ENCODE measurements at regions not wholly inside any gene's neighbourhood (a gene's known extent, or its start where the extent isn't known, plus 50 kb on each side); places are given as distances from the start of the nearest gene placed in this dataset.
A peak's percentile ranks its signal among the peaks of the same experiment; 100 is the strongest.
"Not testable (repeated sequence)": the region's sequence is repeated elsewhere in the genome, so short reads cannot be mapped to it uniquely, and the experiment has no call there.

- DNase-seq: no peak
These were observed 111.5 kb upstream of the SVIL start for GRCh38 chr10:29746080-29746797.

DNA sequence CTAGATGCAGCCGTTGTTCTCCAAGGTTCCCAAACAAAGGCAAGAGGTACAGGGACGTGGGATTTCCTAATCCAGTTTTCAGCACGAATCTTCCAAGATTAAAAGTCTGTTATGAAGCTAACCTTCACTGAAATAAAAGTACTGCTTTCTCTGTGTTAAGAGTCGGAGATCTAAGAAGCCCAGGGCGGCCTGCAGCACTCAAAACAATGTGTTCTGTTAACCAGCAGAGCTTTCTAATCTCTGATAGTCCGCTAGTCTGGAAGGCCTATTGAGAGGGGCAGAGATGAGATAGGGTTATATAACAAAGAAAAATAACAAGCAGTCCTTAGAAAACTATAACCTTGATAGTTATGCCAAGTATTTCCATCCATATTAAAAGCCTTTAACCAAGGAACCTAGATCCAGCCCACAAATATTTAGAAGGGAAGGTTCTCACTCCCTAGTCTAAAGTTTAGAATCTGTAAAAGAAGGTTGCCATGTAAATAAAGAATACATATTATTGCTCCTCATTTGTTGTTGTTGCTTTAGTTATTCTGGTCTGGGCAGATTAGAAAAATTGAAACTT, 106.3 kb upstream of the SVIL start:
- no peak for DNase-seq

DNA sequence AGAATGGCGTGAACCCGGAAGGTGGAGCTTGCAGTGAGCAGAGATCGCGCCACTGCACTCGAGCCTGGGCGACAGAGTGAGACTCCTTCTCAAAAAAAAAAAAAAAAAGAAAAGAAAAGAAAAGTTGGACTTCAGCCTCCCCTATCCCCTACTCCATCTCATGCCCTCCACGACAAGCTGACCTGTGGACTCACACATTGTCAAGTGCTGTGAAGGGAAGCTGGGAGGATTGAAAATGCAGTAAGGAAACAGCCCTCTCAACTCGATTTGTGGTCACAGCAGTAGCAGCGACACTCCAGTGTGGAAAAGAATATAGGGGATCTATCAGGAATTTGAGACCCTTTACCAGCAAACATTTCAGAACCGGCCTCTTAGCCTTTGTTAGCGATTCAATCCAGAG, 103.6 kb upstream of the SVIL start:
- DNase-seq: no peak

- no peak for DNase-seq
These were observed 102.4 kb upstream of the SVIL start for GRCh38 chr10:29737074-29737593.

DNA sequence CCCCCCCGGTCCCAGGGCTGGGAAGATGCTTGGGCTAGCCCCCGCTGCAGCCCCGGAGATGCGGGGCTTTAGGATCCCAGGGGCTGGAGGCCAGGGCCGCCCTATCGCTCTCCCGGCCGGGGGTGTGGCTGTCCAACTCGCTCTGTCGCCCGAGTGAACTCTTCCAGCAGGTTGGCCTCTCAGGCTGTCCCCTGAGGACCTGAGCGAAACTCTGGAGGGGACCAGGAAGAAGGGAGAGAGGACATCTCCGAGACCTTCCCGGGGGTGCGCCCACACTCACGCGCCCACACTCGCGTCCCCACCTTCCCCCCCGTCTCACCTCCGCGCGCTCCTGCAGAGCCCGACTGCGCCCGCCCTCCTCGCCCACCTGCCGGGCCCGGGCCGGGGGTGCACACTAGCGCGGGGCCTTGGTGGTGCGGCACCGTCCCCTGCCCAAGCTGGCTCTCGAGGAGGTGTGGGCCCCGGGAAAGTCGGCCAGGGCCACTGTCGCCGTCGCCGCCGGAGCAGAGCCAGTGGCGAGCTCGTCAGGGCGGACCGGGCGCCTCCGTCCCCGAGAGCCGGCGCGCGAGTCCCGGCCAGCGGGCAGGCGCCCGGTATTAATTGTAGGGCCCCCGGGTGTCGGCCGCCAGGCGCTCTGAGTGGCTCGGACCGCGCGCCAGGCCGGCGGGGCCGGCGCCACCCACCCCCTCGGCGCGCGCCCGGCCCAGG, 101.7 kb upstream of the SVIL start:
- no peak for DNase-seq

DNA sequence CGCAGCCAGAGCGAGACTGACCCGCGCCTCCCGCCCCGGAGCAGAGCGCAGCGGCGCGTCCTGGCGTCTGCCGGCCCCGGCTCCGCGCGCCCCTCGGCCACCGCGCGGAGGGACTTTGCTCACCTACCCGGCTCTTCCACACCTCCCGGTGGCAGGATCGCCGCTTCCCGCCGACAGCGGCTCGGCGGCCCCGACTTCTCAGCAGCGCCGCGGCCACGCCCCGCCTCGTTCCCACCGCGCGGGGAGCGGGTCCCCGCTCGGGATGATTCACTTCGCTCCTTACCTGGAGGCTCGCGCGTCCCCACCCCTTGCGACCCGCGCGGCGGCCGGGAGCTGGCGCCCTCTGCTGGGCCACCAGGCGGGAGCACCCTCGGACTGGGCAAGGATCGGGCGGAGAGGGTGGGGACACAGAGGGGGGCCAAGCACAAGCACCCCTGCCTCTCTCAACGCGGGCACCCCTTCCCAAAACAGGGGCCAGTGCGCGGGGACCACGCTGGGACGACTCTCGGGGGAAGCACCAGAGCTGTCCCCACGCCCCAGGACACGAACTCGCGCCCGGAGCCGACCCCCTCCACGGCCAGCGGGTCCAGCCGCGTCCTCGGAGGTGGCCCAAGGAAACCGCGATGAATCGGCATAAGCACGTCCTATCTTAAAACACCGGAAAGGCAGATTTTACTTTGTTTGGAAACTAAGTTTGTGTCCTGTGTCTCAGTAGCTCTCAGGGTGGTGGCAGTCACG, 101.0 kb upstream of the SVIL start:
- peak; percentile 56 to 60 (median 59) for DNase-seq

- DNase-seq: peak in 2 of 4 experiments; percentile 18 to 28
These were observed 100.3 kb upstream of the SVIL start for GRCh38 chr10:29734962-29735627.

GRCh38 chr10:29734640-29734961, 99.8 kb upstream of the SVIL start:
- DNase-seq: no peak

DNA sequence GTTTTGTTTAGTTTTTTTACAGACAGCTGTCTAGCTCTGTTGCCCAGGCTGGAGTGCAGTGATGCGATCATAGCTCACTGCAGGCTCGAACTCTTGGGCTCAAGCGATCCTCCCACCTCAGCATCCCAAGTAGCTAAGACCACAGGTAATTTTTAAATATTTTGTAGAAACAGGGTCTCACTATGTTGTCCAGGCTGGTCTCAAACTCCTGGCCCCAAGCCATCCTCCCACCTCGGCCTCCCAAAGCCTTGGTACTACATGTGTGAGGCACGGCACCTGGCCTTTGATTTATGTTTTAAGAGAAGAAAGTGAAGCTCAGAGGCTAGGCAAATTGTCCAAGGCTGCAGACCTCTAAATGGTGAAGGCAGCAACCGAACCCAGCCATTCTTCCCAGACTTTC, 98.6 kb upstream of the SVIL start:
- DNase-seq: no peak

DNA sequence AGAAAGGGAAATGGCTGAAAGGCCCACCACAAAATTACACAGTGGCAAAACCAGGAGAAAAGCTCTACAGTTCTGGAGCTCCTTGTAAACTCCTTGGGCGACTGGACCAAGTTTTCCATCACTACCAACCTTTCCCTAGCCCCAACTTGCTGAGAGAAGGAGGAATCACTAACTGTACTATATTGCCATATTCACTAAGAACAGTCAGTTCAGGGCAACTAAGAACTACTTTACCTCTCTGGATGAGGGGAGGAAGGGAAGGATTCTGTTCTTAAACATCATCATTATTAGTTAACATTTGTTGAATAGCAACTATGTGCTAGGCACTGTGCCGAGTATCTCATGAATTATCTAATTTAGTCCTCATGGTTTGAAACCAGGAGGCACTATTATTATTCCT, 98.1 kb upstream of the SVIL start:
- DNase-seq: no peak

- DNase-seq: no peak
These were observed 97.0 kb upstream of the SVIL start for GRCh38 chr10:29731760-29732159.

DNA sequence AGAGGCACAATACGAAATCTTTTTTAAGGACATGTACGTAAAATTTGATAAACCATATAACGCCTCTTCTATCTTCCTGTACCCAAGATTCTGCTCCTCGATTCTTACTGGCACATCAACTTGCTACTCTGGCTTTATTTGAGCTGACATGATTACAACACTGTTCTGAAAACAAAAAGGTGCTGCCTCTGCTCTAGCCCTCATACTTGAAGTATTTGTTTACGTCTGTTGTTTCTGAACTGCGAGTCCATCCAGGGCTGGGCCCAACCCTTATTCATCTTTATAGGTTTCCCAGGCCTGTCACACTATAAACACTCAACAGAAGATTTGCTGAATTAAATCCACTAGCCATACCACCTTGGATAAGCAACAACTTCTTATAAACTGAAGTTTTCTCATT, 96.2 kb upstream of the SVIL start:
- DNase-seq: no peak

GRCh38 chr10:29730458-29730857, 95.7 kb upstream of the SVIL start:
- DNase-seq: no peak

DNA sequence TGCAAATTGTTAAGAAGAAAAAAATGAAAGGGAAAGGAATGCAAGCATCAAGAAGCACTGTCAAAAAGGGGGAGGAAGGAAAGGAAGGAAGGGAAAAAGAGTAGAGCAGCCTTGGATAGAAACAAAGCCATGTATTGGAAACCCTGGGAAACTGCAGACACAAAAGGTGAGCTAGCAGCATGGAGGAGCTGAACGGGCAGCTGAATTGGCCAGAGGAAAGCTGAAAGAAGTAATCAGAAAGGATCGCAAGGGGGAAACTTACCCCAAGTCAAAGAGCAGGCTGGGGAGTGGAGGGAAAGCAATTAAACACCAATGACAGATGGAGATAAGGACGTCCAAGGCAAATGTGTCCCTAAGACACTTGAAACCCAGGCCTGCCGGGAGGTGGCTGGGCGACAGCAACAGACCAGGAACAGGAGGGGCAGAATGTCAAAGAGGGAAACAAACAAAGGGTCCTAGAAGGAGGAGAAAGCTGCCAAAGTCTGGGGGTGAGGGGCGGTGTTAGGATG, 93.8 kb upstream of the SVIL start:
- DNase-seq: no peak

DNA sequence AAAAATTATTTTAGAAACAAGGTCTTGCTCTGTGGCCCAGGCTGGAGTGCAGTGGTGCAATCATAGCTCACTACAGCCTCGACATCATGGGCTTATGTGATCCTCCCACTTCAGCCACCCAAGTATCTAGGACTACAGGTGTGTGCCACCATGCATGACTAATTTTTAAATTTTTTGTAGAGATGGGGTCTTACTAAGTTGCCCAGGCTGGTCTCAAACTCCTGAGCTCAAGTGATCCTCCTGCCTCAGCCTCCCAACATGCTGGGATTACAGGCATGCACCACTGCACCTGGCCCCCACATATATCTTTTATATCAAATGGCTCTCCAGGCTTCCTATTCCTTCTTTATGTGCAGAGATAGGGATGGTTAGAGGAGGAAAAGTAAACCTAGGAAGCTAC, 91.2 kb upstream of the SVIL start:
- DNase-seq: not testable (repeated sequence)

DNA sequence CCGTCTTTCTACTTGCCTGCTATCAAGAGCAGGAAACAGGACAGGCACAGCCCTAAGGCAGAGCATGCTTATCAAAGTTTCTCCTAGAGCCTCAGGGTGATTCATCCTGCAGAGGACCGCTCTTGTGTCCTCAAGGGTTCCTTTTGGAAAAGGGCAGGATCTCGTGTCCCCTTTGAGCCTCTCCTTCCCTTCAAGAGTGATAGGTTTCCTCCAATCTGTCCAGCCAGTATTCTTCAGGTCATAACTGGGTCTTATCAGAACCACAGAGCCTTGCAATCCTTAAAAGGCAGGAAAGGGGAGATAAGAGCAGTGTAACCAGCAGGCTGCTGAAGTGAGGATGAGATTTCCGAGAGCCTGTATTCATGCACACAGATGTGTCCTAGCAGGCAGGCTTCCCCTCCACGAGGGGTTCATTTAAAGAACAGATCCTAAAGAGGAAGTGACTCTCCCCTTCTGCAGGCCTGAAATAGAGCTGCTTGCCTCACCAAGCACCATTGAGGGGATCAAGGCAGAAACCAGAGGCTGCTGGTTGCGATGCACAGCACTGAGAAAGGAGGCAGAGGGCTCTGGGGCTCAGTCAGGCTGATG, 90.5 kb upstream of the SVIL start:
- DNase-seq: no peak

GRCh38 chr10:29723726-29724125, 89.0 kb upstream of the SVIL start:
- DNase-seq: no peak

DNA sequence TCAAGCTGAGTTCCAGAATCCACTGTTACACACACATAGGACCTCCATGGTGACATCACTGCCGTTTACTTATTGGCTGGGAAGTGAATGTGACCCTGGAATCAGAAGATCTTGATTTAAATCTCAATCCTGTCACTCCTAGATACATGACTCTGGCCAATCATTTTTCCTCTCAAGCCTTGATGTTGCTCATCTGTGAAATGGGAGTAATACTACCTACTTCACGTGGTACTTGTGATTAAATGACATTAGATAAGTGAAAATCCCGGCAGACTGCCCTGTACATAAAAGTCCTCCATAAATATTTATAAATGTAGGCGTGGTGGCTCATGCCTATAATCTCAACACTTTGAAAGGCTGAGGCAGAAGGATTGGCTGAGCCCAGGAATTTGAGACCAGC, 88.0 kb upstream of the SVIL start:
- DNase-seq: no peak

- DNase-seq: no peak
These were observed 85.4 kb upstream of the SVIL start for GRCh38 chr10:29720149-29720548.

- no peak for DNase-seq
These were observed 84.5 kb upstream of the SVIL start for GRCh38 chr10:29719281-29719675.

DNA sequence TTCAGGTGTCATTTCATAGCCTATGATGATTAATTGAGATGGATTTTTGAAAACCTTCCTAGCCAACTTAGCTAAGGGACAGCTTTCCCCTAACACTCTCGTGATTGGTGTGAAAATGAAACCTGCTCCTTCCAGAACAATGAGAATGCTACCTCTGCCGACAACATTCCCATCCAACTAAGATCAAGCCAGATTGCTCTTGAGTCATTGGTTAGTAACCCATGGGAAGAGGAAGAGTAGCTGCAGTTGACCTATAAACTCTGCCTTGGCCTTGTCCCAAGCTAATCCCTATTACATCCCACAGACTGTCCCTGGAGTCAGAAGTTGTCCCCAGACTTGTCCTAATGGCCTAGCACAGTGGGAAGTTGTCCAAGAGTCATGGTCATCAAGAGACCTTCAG, 80.5 kb upstream of the SVIL start:
- DNase-seq: no peak

DNA sequence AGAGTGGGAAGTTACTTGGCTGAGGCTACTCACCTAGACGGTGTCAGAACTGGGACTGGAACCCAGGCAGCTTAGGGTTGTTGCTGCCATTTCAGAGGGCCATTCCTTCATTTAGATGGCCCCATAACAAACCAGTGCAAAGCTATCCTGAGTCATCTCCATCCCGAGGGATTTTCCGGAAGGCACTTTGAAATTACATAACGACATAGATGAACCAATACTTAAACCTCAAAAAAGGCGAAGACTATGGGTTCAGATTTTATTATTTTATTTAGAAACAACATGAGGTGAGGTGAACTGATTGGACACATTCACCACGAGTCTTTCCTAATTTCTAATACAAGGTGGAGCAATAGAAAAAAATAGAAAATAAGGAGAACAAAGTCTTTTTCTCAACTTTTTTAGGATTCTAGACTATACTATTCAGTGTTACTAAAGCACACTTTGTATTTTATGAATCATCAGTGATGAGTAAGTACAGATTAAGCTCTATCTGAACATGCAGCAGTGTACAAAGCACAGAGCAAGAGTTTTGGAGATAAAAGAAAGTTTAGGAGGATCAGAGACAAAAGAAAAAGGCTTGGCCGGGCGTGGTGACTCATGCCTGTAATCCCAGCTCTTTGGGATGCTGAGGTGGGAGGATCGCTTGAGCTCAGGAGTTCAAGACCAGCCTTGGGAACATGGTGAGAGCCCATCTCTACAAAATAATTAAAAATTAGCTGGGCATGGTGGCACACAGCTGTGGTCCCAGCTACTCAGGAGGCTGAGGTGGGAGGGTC, 79.5 kb upstream of the SVIL start:
- DNase-seq: no peak

Data from activated CD4-positive, CD25-positive, alpha-beta regulatory T cell (primary cell).